Kidney (tissue), 13 donors: ENCODE measurements at regions not wholly inside any gene's neighbourhood (a gene's known extent, or its start where the extent isn't known, plus 50 kb on each side); places are given as distances from the start of the nearest gene placed in this dataset.

Source experiments
- DNase-seq, 5 donors: peaks; one replicate each; pipeline ENCODE4 v3.0.0-alpha.2; 2013 to 2020
- FAIRE-seq: peaks from 2 replicates; lab custom pipeline; 2012; peaks lifted over from hg19 to GRCh38; lab: Jason Lieb, UNC
- H3K27ac ChIP-seq, 2 donors: one replicate each; pipeline ENCODE4 v1.7.0; 2013; ENCODE audit warnings: low read depth in 2 of 2, low read length in 2 of 2, inconsistent platforms in 1 of 2
- H3K27me3 ChIP-seq: one replicate; pipeline ENCODE4 v1.7.1; 2013; ENCODE audit warnings: low read length, inconsistent platforms; ENCODE audit not compliant: control insufficient read depth, insufficient read depth
- H3K36me3 ChIP-seq, 3 donors: one replicate each; pipeline versions ENCODE4 v1.7.0 to v1.7.1; 2013; ENCODE audit warnings: low read length in 3 of 3, control low read depth in 1 of 3, inconsistent platforms in 1 of 3; ENCODE audit not compliant: insufficient read depth in 3 of 3, control insufficient read depth in 2 of 3
- H3K4me1 ChIP-seq, 3 donors: one replicate each; pipeline versions ENCODE4 v1.7.0 to v1.7.1; 2013; ENCODE audit warnings: low read length in 3 of 3, inconsistent platforms in 1 of 3, low read depth in 1 of 3; ENCODE audit not compliant: control insufficient read depth in 2 of 3, insufficient read depth in 2 of 3
- H3K4me3 ChIP-seq, 3 donors: one replicate each; pipeline versions ENCODE4 v1.7.0 to v1.8.1; 2013; ENCODE audit warnings: low read length in 3 of 3, control low read depth in 1 of 3, inconsistent platforms in 1 of 3
- H3K9ac ChIP-seq, 3 donors: one replicate each; pipeline versions ENCODE4 v1.7.0 to v1.7.1; 2013; ENCODE audit warnings: low read length in 3 of 3, control low read depth in 1 of 3, inconsistent platforms in 1 of 3
- H3K9me3 ChIP-seq, 3 donors: one replicate each; pipeline versions ENCODE4 v1.7.0 to v1.7.1; 2013; ENCODE audit warnings: low read length in 3 of 3, control low read depth in 1 of 3, inconsistent platforms in 1 of 3; ENCODE audit not compliant: control insufficient read depth in 2 of 3, insufficient read depth in 1 of 3
- CTCF ChIP-seq: IDR thresholded peaks from 3 replicates; pipeline ENCODE4 v1.5.1; 2012; ENCODE audit warnings: mild to moderate bottlenecking, moderate library complexity, borderline replicate concordance; ENCODE audit not compliant: insufficient read depth; ENCODE audit errors: extremely low read depth
- intact Hi-C: fragments of 100-400 bp; cut with DNase I; formaldehyde crosslinking; loops from one replicate; pipeline ENCODE4 v1.11.1; 2022
- donor health status: control.
- donor health status: control.
- donor health status: control.
- donor health status: control.
- donor health status: control.
- donor health status: DM: yes; HTN: yes; CAD: no.
- donor health status: Normal renal cell carcinoma (clear cell type).

- no peaks in the 10 kb centered on the region for H3K4me1 ChIP-seq
- intact Hi-C loops: no loop called here
- H3K27ac ChIP-seq: no peak overlapping the region
- no peak overlapping the region for H3K9ac ChIP-seq
- H3K36me3 ChIP-seq: no peaks in the 10 kb centered on the region
- no peaks in the 10 kb centered on the region for H3K9me3 ChIP-seq
- no peak for TF ChIP-seq CTCF
- FAIRE-seq: no peak
- DNase-seq: no peak
- no peaks in the 10 kb centered on the region for H3K27me3 ChIP-seq
- H3K4me3 ChIP-seq: no peak overlapping the region
Observed at GRCh38 chr2:107093426-107093957, 207.5 kb upstream of the ST6GAL2 start.

- intact Hi-C loops: no loop called here
- Histone ChIP-seq H3K9me3 (no peaks in the 10 kb centered on the region), H3K36me3 (no peaks in the 10 kb centered on the region), H3K27me3 (no peaks in the 10 kb centered on the region), H3K9ac (no peak overlapping the region), H3K4me1 (no peaks in the 10 kb centered on the region), H3K27ac (no peak overlapping the region), H3K4me3 (no peak overlapping the region)
- no peak for FAIRE-seq
- TF ChIP-seq CTCF: no peak
- no peak for DNase-seq
Observed at GRCh38 chr2:107094450-107094986, 208.6 kb upstream of the ST6GAL2 start.

GRCh38 chr2:107102176-107102575, 216.2 kb upstream of the ST6GAL2 start:
- Histone ChIP-seq H3K27me3 (no peaks in the 10 kb centered on the region), H3K9me3 (no peaks in the 10 kb centered on the region), H3K36me3 (no peaks in the 10 kb centered on the region), H3K4me1 (no peaks in the 10 kb centered on the region), H3K27ac (no peak overlapping the region), H3K4me3 (no peak overlapping the region), H3K9ac (no peak overlapping the region)
- DNase-seq (no peak), FAIRE-seq (no peak)
- no peak for TF ChIP-seq CTCF
- intact Hi-C loops: no loop called here

- H3K27ac ChIP-seq: no peak overlapping the region
- no peak for DNase-seq
- no peak for FAIRE-seq
- H3K27me3 ChIP-seq: no peaks in the 10 kb centered on the region
- no peaks in the 10 kb centered on the region for H3K36me3 ChIP-seq
- intact Hi-C loops: no loop called here
- H3K4me3 ChIP-seq: no peak overlapping the region
- H3K4me1 ChIP-seq: no peaks in the 10 kb centered on the region
- no peak overlapping the region for H3K9ac ChIP-seq
- no peak for TF ChIP-seq CTCF
- H3K9me3 ChIP-seq: no peaks in the 10 kb centered on the region
Observed at GRCh38 chr2:107107351-107107750, 221.4 kb upstream of the ST6GAL2 start.
